Kidney (tissue), 13 donors: ENCODE measurements at regions not wholly inside any gene's neighbourhood (a gene's known extent, or its start where the extent isn't known, plus 50 kb on each side); places are given as distances from the start of the nearest gene placed in this dataset.

ENCODE experiments used
- DNase-seq, 5 donors: peaks; one replicate each; pipeline ENCODE4 v3.0.0-alpha.2; 2013 to 2020
- FAIRE-seq: peaks from 2 replicates; lab custom pipeline; 2012; peaks lifted over from hg19 to GRCh38; lab: Jason Lieb, UNC
- H3K27ac ChIP-seq, 2 donors: one replicate each; pipeline ENCODE4 v1.7.0; 2013; ENCODE audit warnings: low read depth in 2 of 2, low read length in 2 of 2, inconsistent platforms in 1 of 2
- H3K27me3 ChIP-seq: one replicate; pipeline ENCODE4 v1.7.1; 2013; ENCODE audit warnings: low read length, inconsistent platforms; ENCODE audit not compliant: control insufficient read depth, insufficient read depth
- H3K36me3 ChIP-seq, 3 donors: one replicate each; pipeline versions ENCODE4 v1.7.0 to v1.7.1; 2013; ENCODE audit warnings: low read length in 3 of 3, control low read depth in 1 of 3, inconsistent platforms in 1 of 3; ENCODE audit not compliant: insufficient read depth in 3 of 3, control insufficient read depth in 2 of 3
- H3K4me1 ChIP-seq, 3 donors: one replicate each; pipeline versions ENCODE4 v1.7.0 to v1.7.1; 2013; ENCODE audit warnings: low read length in 3 of 3, inconsistent platforms in 1 of 3, low read depth in 1 of 3; ENCODE audit not compliant: control insufficient read depth in 2 of 3, insufficient read depth in 2 of 3
- H3K4me3 ChIP-seq, 3 donors: one replicate each; pipeline versions ENCODE4 v1.7.0 to v1.8.1; 2013; ENCODE audit warnings: low read length in 3 of 3, control low read depth in 1 of 3, inconsistent platforms in 1 of 3
- H3K9ac ChIP-seq, 3 donors: one replicate each; pipeline versions ENCODE4 v1.7.0 to v1.7.1; 2013; ENCODE audit warnings: low read length in 3 of 3, control low read depth in 1 of 3, inconsistent platforms in 1 of 3
- H3K9me3 ChIP-seq, 3 donors: one replicate each; pipeline versions ENCODE4 v1.7.0 to v1.7.1; 2013; ENCODE audit warnings: low read length in 3 of 3, control low read depth in 1 of 3, inconsistent platforms in 1 of 3; ENCODE audit not compliant: control insufficient read depth in 2 of 3, insufficient read depth in 1 of 3
- CTCF ChIP-seq: IDR thresholded peaks from 3 replicates; pipeline ENCODE4 v1.5.1; 2012; ENCODE audit warnings: mild to moderate bottlenecking, moderate library complexity, borderline replicate concordance; ENCODE audit not compliant: insufficient read depth; ENCODE audit errors: extremely low read depth
- intact Hi-C: fragments of 100-400 bp; cut with DNase I; formaldehyde crosslinking; loops from one replicate; pipeline ENCODE4 v1.11.1; 2022
- donor health status: control.
- donor health status: control.
- donor health status: control.
- donor health status: control.
- donor health status: control.
- donor health status: DM: yes; HTN: yes; CAD: no.
- donor health status: Normal renal cell carcinoma (clear cell type).

DNA sequence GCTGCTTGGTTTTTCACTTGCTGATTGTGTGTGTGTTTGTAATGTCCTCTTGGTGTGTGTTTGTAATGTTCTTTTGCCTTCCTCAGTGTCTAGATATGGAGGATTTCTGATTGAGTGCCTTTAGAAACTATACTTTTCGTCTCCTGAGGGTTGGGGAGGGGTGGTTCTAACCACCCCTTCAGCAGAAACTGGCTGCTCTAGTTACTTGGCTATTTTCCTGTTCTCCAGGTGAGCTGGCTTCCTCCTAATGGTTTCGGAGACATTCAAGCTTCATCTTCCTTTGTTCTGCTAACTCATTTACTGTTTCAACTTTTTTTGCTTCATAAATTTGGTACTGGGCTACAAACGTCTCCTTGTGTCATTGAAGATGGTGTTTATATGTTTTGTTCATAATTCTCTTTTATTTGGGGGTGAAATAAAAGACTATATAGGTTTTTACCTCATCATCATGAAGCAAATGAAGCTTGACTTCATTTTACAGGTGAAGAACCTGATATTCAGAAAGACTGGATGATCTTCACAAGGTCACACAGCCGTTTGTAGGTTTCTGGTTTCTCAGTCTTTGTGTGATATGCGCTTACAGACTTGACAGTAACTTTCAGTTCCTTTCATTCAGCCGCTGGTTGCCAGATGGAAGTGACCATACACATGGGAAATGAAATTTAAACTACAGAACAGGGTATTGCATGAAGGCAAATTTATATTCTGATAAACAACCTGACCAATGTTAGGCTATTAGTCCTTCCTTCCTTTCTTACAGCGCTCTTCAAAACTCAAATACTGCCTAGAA lies 238.5 kb downstream of the GALR1 start:
- H3K9me3 ChIP-seq, result no peaks in the 10 kb centered on the region
- no peak overlapping the region for H3K9ac ChIP-seq
- H3K27me3 ChIP-seq, result no peaks in the 10 kb centered on the region
- H3K4me3 ChIP-seq, result no peak overlapping the region
- no peaks in the 10 kb centered on the region for H3K4me1 ChIP-seq
- H3K36me3 ChIP-seq, result no peaks in the 10 kb centered on the region
- FAIRE-seq, result no peak
- intact Hi-C loops, result no loop called here
- no peak for DNase-seq
- no peak for TF ChIP-seq CTCF
- H3K27ac ChIP-seq, result no peak overlapping the region

DNA sequence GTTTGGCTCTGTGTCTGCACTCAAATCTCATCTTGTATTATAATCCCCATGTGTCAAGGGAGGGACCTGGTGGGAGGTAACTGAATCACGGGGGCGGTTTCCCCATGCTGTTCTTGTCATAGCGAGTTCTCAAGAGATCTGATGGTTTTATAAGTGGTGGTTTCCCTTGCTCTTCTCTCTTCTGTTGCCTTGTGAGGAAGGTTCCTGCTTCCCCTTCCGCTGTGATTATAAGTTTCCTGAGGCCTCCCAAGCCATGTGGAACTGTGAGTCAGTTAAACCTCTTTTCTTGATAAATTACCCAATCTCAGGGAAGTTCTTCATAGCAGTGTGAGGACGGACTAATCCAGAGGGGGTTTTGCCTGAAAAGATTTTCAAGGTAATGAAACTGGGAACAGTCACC lies 245.4 kb downstream of the GALR1 start:
- no peak overlapping the region for H3K9ac ChIP-seq
- no peak for FAIRE-seq
- intact Hi-C loops, result no loop called here
- no peak overlapping the region for H3K27ac ChIP-seq
- H3K4me1 ChIP-seq, result no peaks in the 10 kb centered on the region
- no peaks in the 10 kb centered on the region for H3K9me3 ChIP-seq
- no peaks in the 10 kb centered on the region for H3K27me3 ChIP-seq
- TF ChIP-seq CTCF, result no peak
- H3K36me3 ChIP-seq, result no peaks in the 10 kb centered on the region
- no peak overlapping the region for H3K4me3 ChIP-seq
- no peak for DNase-seq

DNA sequence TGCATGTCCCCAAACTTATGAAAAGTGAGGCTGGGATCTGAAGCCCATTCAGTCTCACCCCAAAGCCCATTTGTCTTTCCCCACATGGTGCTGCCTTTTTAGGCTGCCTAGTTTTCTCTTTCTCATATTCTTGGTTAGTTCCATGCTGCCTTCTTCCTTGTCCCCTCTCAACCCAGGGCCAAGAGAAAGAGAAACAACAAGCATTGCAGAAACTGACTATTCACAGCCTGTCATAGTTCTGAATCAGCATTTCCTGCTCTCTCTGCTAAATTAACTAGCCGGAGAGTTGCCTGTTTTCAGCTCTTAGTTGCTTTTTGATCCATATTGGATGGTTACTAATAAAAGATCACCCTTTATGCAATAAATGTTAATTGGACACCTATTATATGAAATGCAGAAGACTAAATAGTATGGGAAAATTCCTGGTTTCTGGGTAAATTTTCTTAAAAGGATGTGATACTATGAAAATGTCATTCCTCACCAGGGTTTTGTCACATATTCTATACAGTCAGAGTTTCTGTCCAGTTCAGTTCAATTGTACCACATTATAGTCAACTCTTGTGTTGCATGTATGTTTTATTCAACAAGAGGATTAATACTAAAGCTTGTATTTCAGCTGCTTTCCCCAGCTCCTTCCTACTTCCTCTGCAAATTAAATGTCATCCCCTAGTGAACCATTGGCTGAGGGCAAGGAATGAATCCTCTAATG lies 246.5 kb downstream of the GALR1 start:
- TF ChIP-seq CTCF, result no peak
- Histone ChIP-seq H3K9ac (no peak overlapping the region), H3K27ac (no peak overlapping the region), H3K9me3 (no peaks in the 10 kb centered on the region), H3K4me1 (no peaks in the 10 kb centered on the region), H3K27me3 (no peaks in the 10 kb centered on the region), H3K4me3 (no peak overlapping the region), H3K36me3 (no peaks in the 10 kb centered on the region)
- FAIRE-seq (no peak), DNase-seq (no peak)
- intact Hi-C loops, result no loop called here
